ENCODE measurements at regions not wholly inside any gene's neighbourhood (a gene's known extent, or its start where the extent isn't known, plus 50 kb on each side); places are given as distances from the start of the nearest gene placed in this dataset.

DNA sequence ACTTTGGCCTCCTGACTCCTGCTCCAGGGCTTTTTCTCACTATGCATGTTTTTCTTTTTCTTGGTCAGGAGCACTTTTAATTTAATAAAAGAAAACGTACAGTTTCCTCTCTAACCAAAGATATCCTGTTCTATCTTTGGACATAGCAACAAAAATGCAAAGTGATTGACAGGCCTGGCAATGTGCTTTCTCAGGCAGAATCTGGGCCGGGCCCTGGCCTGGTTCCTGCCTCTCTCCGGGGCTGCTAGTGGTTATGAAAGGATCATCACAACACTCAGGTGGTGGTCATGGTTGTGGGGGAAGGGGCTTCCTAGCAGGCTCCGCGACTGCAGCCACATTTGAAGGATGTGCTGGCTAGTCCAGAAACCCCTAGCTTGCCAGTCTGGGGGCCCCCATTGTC is 85.8 kb upstream of the USP24 start:
- TF ChIP-seq CTCF (conservative IDR thresholded peaks at IDR 0.05): no peak
- no peak for TF ChIP-seq EZH2 (IDR thresholded peaks at IDR 0.05; ENCODE audit: low read depth)
